H1 (cell line): ENCODE measurements at regions not wholly inside any gene's neighbourhood (a gene's known extent, or its start where the extent isn't known, plus 50 kb on each side); places are given as distances from the start of the nearest gene placed in this dataset.

Experiments used
- KDM4A ChIP-seq: IDR thresholded peaks from one replicate; pipeline ENCODE4 v1.7.1; 2012; ENCODE audit warnings: low read depth, mild to moderate bottlenecking, moderate library complexity, low read length, inconsistent platforms; ENCODE audit not compliant: severe bottlenecking
- POU5F1 ChIP-seq: IDR thresholded peaks from 2 replicates; pipeline ENCODE4 v1.6.1; 2011; ENCODE audit warnings: low read depth, mild to moderate bottlenecking, low read length, moderate library complexity
- RXRA ChIP-seq: IDR thresholded peaks from 2 replicates; pipeline ENCODE4 v1.6.1; 2011; ENCODE audit warnings: low read depth, mild to moderate bottlenecking, low read length, moderate library complexity; ENCODE audit not compliant: insufficient read depth

DNA sequence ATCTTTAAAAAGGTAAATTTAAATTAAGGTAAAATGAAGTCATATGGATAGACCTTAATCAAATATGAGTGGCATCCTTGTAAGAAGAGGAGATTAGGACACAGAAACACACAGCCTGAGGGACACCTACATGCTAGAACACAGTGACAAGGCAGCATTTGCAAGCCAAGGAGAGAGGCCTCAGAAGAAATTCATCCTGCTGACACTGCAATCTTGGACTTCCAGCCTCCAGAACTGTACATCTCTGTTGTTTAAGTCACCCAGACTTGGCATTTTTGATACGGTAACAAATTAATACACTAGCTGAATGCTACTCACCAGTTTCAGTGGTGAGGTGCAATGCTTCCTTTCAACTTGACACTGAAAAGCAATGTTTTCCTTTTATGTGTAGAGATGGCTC lies 305.0 kb downstream of the TDRD15 start (continued):
- TF ChIP-seq RXRA (no peak), POU5F1 (no peak), KDM4A (no peak)
